A549 (cell line): ENCODE measurements at regions not wholly inside any gene's neighbourhood (a gene's known extent, or its start where the extent isn't known, plus 50 kb on each side); places are given as distances from the start of the nearest gene placed in this dataset.
A peak's percentile ranks its signal among the peaks of the same experiment; 100 is the strongest.
"Not testable (repeated sequence)": the region's sequence is repeated elsewhere in the genome, so short reads cannot be mapped to it uniquely, and the experiment has no call there.

Experiments
- ATAC-seq, 2 experiments: fragments of 200-7000 bp in 1 of 2; fragments of >200 bp in 1 of 2; cut with Nextera tagmentation in 1 of 2; cut with Tn5 transposase in 1 of 2; 3 replicates each; pipeline versions ENCODE4 v1.8.0 to v1.9.1; 2018 to 2020; ENCODE audit warnings: mild to moderate bottlenecking in 1 of 2, moderate library complexity in 1 of 2
- CTCF ChIA-PET: fragments of 300-600 bp; sonication (Branson Sonifier 250); formaldehyde crosslinking; extraction: SDS; loops from one replicate; lab custom pipeline; 2021; ENCODE audit warnings: antibody characterized with exemption, inconsistent platforms; lab: Yijun Ruan, JAX
- POLR2A ChIA-PET: fragments of 350-600 bp; formaldehyde crosslinking; extraction: SDS; loops from one replicate; lab custom pipeline; 2021; ENCODE audit warnings: antibody characterized with exemption, inconsistent platforms; lab: Yijun Ruan, JAX
- DNase-seq, 2 experiments: peaks; one replicate each; pipeline versions ENCODE4 v3.0.0 to v3.0.0-alpha.2; 2011 to 2016; ENCODE audit warnings: low read depth in 1 of 2, low spot score in 1 of 2
- FAIRE-seq: peaks from 2 replicates; lab custom pipeline; 2011; peaks lifted over from hg19 to GRCh38; lab: Jason Lieb, UNC
- H3K27ac ChIP-seq, 2 experiments: fragments of >200 bp; sonication (Bioruptor Twin); formaldehyde crosslinking; 3 replicates each; pipeline ENCODE4 v1.5.1; 2016 to 2017
- H3K4me1 ChIP-seq: fragments of >200 bp; sonication (Bioruptor Twin); formaldehyde crosslinking; 3 replicates; pipeline ENCODE4 v1.6.1; 2016
- H3K4me2 ChIP-seq: fragments of >200 bp; sonication (Bioruptor Twin); formaldehyde crosslinking; 3 replicates; pipeline ENCODE4 v1.6.1; 2016
- H3K4me3 ChIP-seq: fragments of >200 bp; sonication (Bioruptor Twin); formaldehyde crosslinking; 3 replicates; pipeline ENCODE4 v1.5.1; 2016
- H3K9me3 ChIP-seq: fragments of >200 bp; sonication (Bioruptor Twin); formaldehyde crosslinking; 3 replicates; pipeline ENCODE4 v1.6.1; 2016
- MAFK ChIP-seq: fragments of 450-650 bp; IDR thresholded peaks from 2 replicates; pipeline ENCODE4 v1.6.1; 2014; ENCODE audit not compliant: partially characterized antibody
- WGBS: methylation state at CpG from one replicate; pipeline ENCODE4 v1.1.6; 2017; ENCODE audit errors: missing lambda C conversion rate; 5-methylcytosine and 5-hydroxymethylcytosine counted together

GRCh38 chr9:61523897-61524620 is 334.2 kb downstream of the SPATA31A7 start:
- H3K27ac ChIP-seq, H3K4me2 ChIP-seq, H3K4me1 ChIP-seq, H3K4me3 ChIP-seq, FAIRE-seq, CTCF ChIA-PET, H3K9me3 ChIP-seq, DNase-seq, ATAC-seq, POLR2A ChIA-PET: not testable (repeated sequence)
- 3% methylated on average over 4 of the region's 4 CpGs for WGBS

- H3K4me2 ChIP-seq, FAIRE-seq, H3K4me3 ChIP-seq, CTCF ChIA-PET, DNase-seq, H3K27ac ChIP-seq, H3K4me1 ChIP-seq, H3K9me3 ChIP-seq, ATAC-seq, POLR2A ChIA-PET: not testable (repeated sequence)
- WGBS = 36% methylated on average over 4 of the region's 4 CpGs
These were observed 335.8 kb downstream of the SPATA31A7 start for GRCh38 chr9:61525629-61526028.

- CTCF ChIA-PET, H3K9me3 ChIP-seq, H3K4me1 ChIP-seq, H3K4me2 ChIP-seq, H3K27ac ChIP-seq, POLR2A ChIA-PET, FAIRE-seq, H3K4me3 ChIP-seq: not testable (repeated sequence)
- DNase-seq (peak in 1 of 2 experiments; percentile 14), ATAC-seq (peak in 1 of 2 experiments; percentile 31; a peak in 2 of 6 replicates)
- 21% methylated on average over 19 of the region's 19 CpGs for WGBS
These were observed 360.4 kb downstream of the SPATA31A7 start for GRCh38 chr9:61550101-61550748.

GRCh38 chr9:61571403-61572127 is 381.7 kb downstream of the SPATA31A7 start:
- H3K4me1 ChIP-seq, ATAC-seq, H3K4me3 ChIP-seq, DNase-seq, H3K27ac ChIP-seq, H3K4me2 ChIP-seq, CTCF ChIA-PET, FAIRE-seq, H3K9me3 ChIP-seq, POLR2A ChIA-PET: not testable (repeated sequence)
- TF ChIP-seq MAFK = peak; percentile 68
- WGBS = 30% methylated on average over 10 of the region's 10 CpGs

- FAIRE-seq, DNase-seq, POLR2A ChIA-PET, H3K27ac ChIP-seq, H3K4me3 ChIP-seq, H3K4me1 ChIP-seq, H3K9me3 ChIP-seq, H3K4me2 ChIP-seq, CTCF ChIA-PET, ATAC-seq: not testable (repeated sequence)
- 52% methylated on average over 12 of the region's 16 CpGs for WGBS
These were observed 382.5 kb downstream of the SPATA31A7 start for GRCh38 chr9:61572364-61572763.

- CTCF ChIA-PET, H3K9me3 ChIP-seq, FAIRE-seq, POLR2A ChIA-PET, H3K4me3 ChIP-seq, DNase-seq, H3K4me2 ChIP-seq, H3K4me1 ChIP-seq, ATAC-seq, H3K27ac ChIP-seq: not testable (repeated sequence)
- 90% methylated on average over 4 of the region's 4 CpGs for WGBS
These were observed 383.6 kb downstream of the SPATA31A7 start for GRCh38 chr9:61573432-61573831.
